Natural killer cell (primary cell): ENCODE measurements at regions not wholly inside any gene's neighbourhood (a gene's known extent, or its start where the extent isn't known, plus 50 kb on each side); places are given as distances from the start of the nearest gene placed in this dataset.

Source experiments
- ATAC-seq, 3 donors: fragments of 150-1000 bp in 2 of 3; fragments of 200-7000 bp in 1 of 3; cut with Tn5 transposase; 1 replicate in 1 of 3; 2 replicates in 2 of 3; pipeline ENCODE4 v1.10.0; 2021; ENCODE audit warnings: mild to moderate bottlenecking in 2 of 3, moderate library complexity in 2 of 3
- DNase-seq, 2 donors: peaks; one replicate each; pipeline versions ENCODE4 v3.0.0 to v3.0.0-alpha.2; 2013 to 2021; ENCODE audit warnings: mixed read lengths in 1 of 2
- H3K27ac ChIP-seq: one replicate; pipeline ENCODE4 v1.5.1; 2013; ENCODE audit warnings: mild to moderate bottlenecking, low read length
- H3K27me3 ChIP-seq: one replicate; pipeline ENCODE4 v1.6.1; 2013; ENCODE audit warnings: low read length; ENCODE audit not compliant: control insufficient read depth, insufficient read depth
- H3K36me3 ChIP-seq: one replicate; pipeline ENCODE4 v1.6.1; 2013; ENCODE audit warnings: low read length; ENCODE audit not compliant: control insufficient read depth, insufficient read depth
- H3K4me1 ChIP-seq: one replicate; pipeline ENCODE4 v1.6.1; 2013; ENCODE audit warnings: low read length; ENCODE audit not compliant: control insufficient read depth, insufficient read depth
- H3K4me3 ChIP-seq: one replicate; pipeline ENCODE4 v1.5.1; 2013; ENCODE audit warnings: low read length
- H3K9me3 ChIP-seq: one replicate; pipeline ENCODE4 v1.6.1; 2013; ENCODE audit warnings: low read length; ENCODE audit not compliant: control insufficient read depth, insufficient read depth
- H3K27ac Mint-ChIP-seq, 2 donors: one replicate each; pipeline ENCODE4 v1.8.0; 2022; ENCODE audit warnings: mild to moderate bottlenecking in 2 of 2, mixed read lengths in 2 of 2, moderate library complexity in 1 of 2
- H3K27me3 Mint-ChIP-seq, 2 donors: one replicate each; pipeline ENCODE4 v1.8.0; 2022; ENCODE audit warnings: low read depth in 2 of 2, mixed read lengths in 2 of 2
- H3K36me3 Mint-ChIP-seq: one replicate; pipeline ENCODE4 v1.8.0; 2022; ENCODE audit warnings: mixed read lengths
- H3K4me1 Mint-ChIP-seq, 2 donors: one replicate each; pipeline ENCODE4 v1.8.0; 2022; ENCODE audit warnings: mixed read lengths in 2 of 2
- H3K4me3 Mint-ChIP-seq: one replicate; pipeline ENCODE4 v1.8.0; 2022; ENCODE audit warnings: mild to moderate bottlenecking, moderate library complexity, mixed read lengths
- H3K9me3 Mint-ChIP-seq, 2 donors: one replicate each; pipeline ENCODE4 v1.8.0; 2022; ENCODE audit warnings: mixed read lengths in 2 of 2
- WGBS: methylation state at CpG from one replicate; pipeline ENCODE4 v1.1.7; 2013; ENCODE audit warnings: missing lambda C conversion rate; ENCODE audit not compliant: insufficient coverage; 5-methylcytosine and 5-hydroxymethylcytosine counted together
- intact Hi-C: fragments of 100-400 bp; cut with micrococcal nuclease; formaldehyde crosslinking; loops from one replicate; pipeline ENCODE4 v1.14.2; 2022
- TF ChIP-seq, protein P1 (sequence below): fragments of 200-600 bp; IDR thresholded peaks from one replicate; pipeline ENCODE4 v1.8.0; 2022; ENCODE audit warnings: antibody characterized with exemption

DNA sequence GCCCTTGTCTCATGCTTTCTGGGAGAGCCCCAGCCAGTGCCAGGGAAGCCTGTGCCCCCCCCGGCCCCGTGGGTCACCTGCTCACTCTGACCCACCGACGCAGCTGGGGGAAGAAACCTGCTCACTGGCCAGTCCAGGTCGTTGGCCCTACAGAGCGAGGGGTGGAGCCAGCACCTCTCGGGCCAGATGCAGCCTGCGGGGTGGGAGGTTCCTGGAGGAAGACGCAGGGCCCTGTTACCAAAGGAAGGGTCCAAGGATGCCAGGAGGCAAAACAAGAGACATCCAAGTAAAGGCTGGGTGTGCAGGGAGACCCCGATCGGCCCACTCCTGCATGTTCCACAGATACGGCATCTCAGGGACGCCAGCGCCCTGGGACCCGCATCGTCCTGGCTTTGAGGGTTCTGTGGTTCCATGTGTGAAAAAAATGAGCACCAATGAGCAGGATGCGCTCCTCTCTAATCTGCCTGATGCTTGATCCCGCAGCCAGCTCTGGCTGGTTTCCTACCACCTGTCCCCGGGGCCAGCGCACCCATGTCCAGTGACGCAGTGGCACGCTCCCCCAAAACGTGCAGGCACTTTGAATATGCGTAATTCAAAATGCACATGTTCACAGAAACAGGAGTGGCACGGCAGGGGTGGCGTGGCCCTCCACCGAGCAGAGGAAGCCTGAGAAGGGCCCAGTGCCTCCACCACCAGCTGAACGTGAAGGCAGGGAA is 66.0 kb upstream of the GALNT9 start:
- Histone ChIP-seq H3K4me1 (no peaks in the 10 kb centered on the region), H3K9me3 (no peaks in the 10 kb centered on the region), H3K4me3 (no peak overlapping the region), H3K36me3 (no peaks in the 10 kb centered on the region), H3K27me3 (no peaks in the 10 kb centered on the region), H3K27ac (no peak overlapping the region)
- Mint-ChIP-seq H3K4me3 (no peak overlapping the region), H3K9me3 (no peaks in the 10 kb centered on the region), H3K4me1 (no peaks in the 10 kb centered on the region), H3K27ac (no peak overlapping the region), H3K27me3 (peaks cover 10 to 14% of the 10 kb centered on the region in 2 donors), H3K36me3 (no peaks in the 10 kb centered on the region)
- 84% methylated on average over 28 of the region's 28 CpGs for WGBS
- no peak for ATAC-seq
- DNase-seq, result no peak
- TF ChIP-seq, protein P1, sequence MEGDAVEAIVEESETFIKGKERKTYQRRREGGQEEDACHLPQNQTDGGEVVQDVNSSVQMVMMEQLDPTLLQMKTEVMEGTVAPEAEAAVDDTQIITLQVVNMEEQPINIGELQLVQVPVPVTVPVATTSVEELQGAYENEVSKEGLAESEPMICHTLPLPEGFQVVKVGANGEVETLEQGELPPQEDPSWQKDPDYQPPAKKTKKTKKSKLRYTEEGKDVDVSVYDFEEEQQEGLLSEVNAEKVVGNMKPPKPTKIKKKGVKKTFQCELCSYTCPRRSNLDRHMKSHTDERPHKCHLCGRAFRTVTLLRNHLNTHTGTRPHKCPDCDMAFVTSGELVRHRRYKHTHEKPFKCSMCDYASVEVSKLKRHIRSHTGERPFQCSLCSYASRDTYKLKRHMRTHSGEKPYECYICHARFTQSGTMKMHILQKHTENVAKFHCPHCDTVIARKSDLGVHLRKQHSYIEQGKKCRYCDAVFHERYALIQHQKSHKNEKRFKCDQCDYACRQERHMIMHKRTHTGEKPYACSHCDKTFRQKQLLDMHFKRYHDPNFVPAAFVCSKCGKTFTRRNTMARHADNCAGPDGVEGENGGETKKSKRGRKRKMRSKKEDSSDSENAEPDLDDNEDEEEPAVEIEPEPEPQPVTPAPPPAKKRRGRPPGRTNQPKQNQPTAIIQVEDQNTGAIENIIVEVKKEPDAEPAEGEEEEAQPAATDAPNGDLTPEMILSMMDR, result no peak
- intact Hi-C loops, result no loop called here

DNA sequence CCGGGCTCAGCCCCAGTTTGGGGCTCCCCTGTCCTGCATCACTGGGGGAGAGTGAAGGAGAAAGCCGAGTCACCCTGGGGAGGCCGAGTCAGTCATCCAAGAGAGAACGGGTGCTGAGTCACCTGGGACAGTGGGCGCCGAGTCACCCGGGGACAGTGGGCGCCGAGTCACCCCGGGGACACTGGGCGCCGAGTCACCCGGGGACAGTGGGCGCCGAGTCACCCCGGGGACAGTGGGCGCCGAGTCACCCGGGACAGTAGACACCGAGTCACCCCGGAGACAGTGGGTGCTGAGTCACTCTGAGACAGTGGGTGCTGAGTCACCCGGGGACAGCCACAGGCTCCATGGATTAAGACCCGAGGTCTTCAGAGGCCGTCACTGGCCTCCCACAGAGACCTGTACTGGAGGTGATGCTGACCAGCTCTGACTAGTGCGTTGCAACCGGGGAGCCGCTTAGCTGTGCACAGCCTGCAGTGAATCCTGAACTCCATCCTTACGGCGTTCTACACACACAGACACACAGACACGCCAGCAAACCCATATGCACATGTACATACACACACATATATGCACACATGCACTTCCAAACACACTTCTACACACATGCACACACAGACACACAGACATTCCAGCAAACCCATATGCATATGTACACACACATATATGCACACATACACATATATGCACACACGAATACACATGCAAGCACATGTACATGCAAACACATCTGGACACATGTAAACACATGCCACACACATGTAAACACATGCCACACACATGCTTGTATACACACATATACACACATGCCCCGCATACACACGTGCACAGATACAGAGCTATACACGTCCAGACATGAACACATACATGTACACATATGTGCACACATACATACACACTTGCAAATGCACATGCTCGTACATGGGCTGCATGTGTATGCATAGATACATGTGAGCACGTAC is 64.9 kb upstream of the GALNT9 start:
- intact Hi-C loops, result no loop called here
- Mint-ChIP-seq H3K4me3 (no peak overlapping the region), H3K4me1 (no peaks in the 10 kb centered on the region), H3K27me3 (peaks cover 10 to 14% of the 10 kb centered on the region in 2 donors), H3K36me3 (no peaks in the 10 kb centered on the region), H3K27ac (no peak overlapping the region), H3K9me3 (no peaks in the 10 kb centered on the region)
- no peaks in the 10 kb centered on the region for H3K27me3 ChIP-seq
- H3K4me3 ChIP-seq, result no peak overlapping the region
- H3K4me1 ChIP-seq, result no peaks in the 10 kb centered on the region
- no peak overlapping the region for H3K27ac ChIP-seq
- ATAC-seq, result peak in 1 of 3 donors; percentile 22
- no peaks in the 10 kb centered on the region for H3K9me3 ChIP-seq
- H3K36me3 ChIP-seq, result no peaks in the 10 kb centered on the region
- 62% methylated on average over 36 of the region's 36 CpGs for WGBS
- DNase-seq, result no peak
- TF ChIP-seq, protein P1, result no peak

DNA sequence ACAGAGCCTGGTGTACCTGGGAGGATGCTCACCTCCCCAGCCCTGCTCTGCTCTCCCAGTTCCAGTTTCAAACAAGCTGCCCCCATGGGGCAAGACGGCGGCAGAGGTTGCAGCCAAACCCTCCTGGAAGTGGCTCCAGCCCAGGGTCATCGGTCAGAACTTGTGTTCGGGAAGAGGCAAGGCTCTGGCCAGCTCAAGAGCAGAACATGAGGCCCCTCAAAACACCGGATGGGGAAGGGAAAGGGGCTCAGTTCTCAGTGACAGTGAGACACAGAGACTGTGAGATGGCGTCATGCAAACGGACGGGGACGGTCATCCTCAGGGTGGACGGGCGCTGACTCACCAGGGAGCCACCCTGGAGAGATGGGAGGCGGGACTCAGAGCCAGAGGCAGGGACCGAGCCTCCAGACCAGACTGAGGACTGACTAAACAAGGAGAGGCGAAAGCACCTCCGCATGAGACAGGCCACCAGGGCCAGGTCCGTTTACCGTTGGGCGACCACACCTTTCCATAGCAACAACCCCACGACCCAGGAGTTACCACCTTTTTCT is 63.9 kb upstream of the GALNT9 start:
- H3K4me1 ChIP-seq, result no peaks in the 10 kb centered on the region
- no peaks in the 10 kb centered on the region for H3K27me3 ChIP-seq
- H3K27ac ChIP-seq, result no peak overlapping the region
- no peak overlapping the region for H3K4me3 ChIP-seq
- DNase-seq (no peak), ATAC-seq (no peak)
- no peaks in the 10 kb centered on the region for H3K36me3 ChIP-seq
- Mint-ChIP-seq H3K9me3 (no peaks in the 10 kb centered on the region), H3K4me1 (no peaks in the 10 kb centered on the region), H3K27me3 (peaks cover 5 to 12% of the 10 kb centered on the region in 2 donors), H3K27ac (no peak overlapping the region), H3K36me3 (no peaks in the 10 kb centered on the region), H3K4me3 (no peak overlapping the region)
- intact Hi-C loops, result no loop called here
- 77% methylated on average over 19 of the region's 19 CpGs for WGBS
- TF ChIP-seq, protein P1, result no peak
- no peaks in the 10 kb centered on the region for H3K9me3 ChIP-seq
